RWPE2 (cell line): ENCODE measurements at regions not wholly inside any gene's neighbourhood (a gene's known extent, or its start where the extent isn't known, plus 50 kb on each side); places are given as distances from the start of the nearest gene placed in this dataset.

Experiments
- ATAC-seq: fragments of 200-7000 bp; cut with Tn5 transposase; 3 replicates; pipeline ENCODE4 v1.9.1; 2021; ENCODE audit warnings: low read depth
- DNase-seq: peaks from one replicate; pipeline ENCODE4 v3.0.0-alpha.2; 2020; ENCODE audit warnings: low spot score
- H3K27ac ChIP-seq: fragments of 450-650 bp; 2 replicates; pipeline ENCODE4 v1.5.1; 2017; ENCODE audit warnings: mild to moderate bottlenecking; ENCODE audit not compliant: poor library complexity, severe bottlenecking
- H3K27me3 ChIP-seq: fragments of 250-450 bp; sonication (Bioruptor Pico); 2 replicates; pipeline ENCODE4 v1.5.1; 2021; ENCODE audit warnings: mild to moderate bottlenecking, moderate library complexity; ENCODE audit not compliant: insufficient read depth, poor library complexity, severe bottlenecking
- H3K36me3 ChIP-seq: fragments of 250-450 bp; sonication (Bioruptor Pico); 2 replicates; pipeline ENCODE4 v1.5.1; 2020; ENCODE audit warnings: low read depth, mild to moderate bottlenecking, moderate library complexity
- H3K4me1 ChIP-seq: fragments of 250-450 bp; sonication (Bioruptor Pico); 2 replicates; pipeline ENCODE4 v1.5.1; 2021; ENCODE audit warnings: mild to moderate bottlenecking, moderate library complexity; ENCODE audit not compliant: insufficient read depth, poor library complexity, severe bottlenecking
- H3K4me3 ChIP-seq: fragments of 250-450 bp; sonication (Bioruptor Pico); 2 replicates; pipeline ENCODE4 v1.5.1; 2021; ENCODE audit warnings: mild to moderate bottlenecking, moderate library complexity; ENCODE audit not compliant: severe bottlenecking
- H3K9me3 ChIP-seq: fragments of 250-450 bp; sonication (Bioruptor Pico); 2 replicates; pipeline ENCODE4 v1.5.1; 2021; ENCODE audit warnings: mild to moderate bottlenecking, moderate library complexity; ENCODE audit not compliant: severe bottlenecking
- TF ChIP-seq, protein P1 (sequence below): fragments of 450-650 bp; IDR thresholded peaks from one replicate; pipeline ENCODE4 v1.5.1; 2017; ENCODE audit warnings: mild to moderate bottlenecking, moderate library complexity; ENCODE audit not compliant: poor library complexity, severe bottlenecking

GRCh38 chr3:102269406-102269805, 165.4 kb upstream of the ZPLD1 start:
- Histone ChIP-seq H3K27ac (no peak overlapping the region), H3K4me3 (no peak overlapping the region), H3K36me3 (no peaks in the 10 kb centered on the region), H3K9me3 (no peaks in the 10 kb centered on the region), H3K4me1 (no peaks in the 10 kb centered on the region), H3K27me3 (no peaks in the 10 kb centered on the region)
- DNase-seq (no peak), ATAC-seq (no peak)
- TF ChIP-seq, protein P1, sequence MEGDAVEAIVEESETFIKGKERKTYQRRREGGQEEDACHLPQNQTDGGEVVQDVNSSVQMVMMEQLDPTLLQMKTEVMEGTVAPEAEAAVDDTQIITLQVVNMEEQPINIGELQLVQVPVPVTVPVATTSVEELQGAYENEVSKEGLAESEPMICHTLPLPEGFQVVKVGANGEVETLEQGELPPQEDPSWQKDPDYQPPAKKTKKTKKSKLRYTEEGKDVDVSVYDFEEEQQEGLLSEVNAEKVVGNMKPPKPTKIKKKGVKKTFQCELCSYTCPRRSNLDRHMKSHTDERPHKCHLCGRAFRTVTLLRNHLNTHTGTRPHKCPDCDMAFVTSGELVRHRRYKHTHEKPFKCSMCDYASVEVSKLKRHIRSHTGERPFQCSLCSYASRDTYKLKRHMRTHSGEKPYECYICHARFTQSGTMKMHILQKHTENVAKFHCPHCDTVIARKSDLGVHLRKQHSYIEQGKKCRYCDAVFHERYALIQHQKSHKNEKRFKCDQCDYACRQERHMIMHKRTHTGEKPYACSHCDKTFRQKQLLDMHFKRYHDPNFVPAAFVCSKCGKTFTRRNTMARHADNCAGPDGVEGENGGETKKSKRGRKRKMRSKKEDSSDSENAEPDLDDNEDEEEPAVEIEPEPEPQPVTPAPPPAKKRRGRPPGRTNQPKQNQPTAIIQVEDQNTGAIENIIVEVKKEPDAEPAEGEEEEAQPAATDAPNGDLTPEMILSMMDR = no peak

- Histone ChIP-seq H3K27me3 (no peaks in the 10 kb centered on the region), H3K27ac (no peak overlapping the region), H3K36me3 (no peaks in the 10 kb centered on the region), H3K4me3 (no peak overlapping the region), H3K9me3 (no peaks in the 10 kb centered on the region), H3K4me1 (no peaks in the 10 kb centered on the region)
- ATAC-seq (no peak), DNase-seq (no peak)
- TF ChIP-seq, protein P1 = no peak
Observed at GRCh38 chr3:102290241-102290640, 144.6 kb upstream of the ZPLD1 start.

DNA sequence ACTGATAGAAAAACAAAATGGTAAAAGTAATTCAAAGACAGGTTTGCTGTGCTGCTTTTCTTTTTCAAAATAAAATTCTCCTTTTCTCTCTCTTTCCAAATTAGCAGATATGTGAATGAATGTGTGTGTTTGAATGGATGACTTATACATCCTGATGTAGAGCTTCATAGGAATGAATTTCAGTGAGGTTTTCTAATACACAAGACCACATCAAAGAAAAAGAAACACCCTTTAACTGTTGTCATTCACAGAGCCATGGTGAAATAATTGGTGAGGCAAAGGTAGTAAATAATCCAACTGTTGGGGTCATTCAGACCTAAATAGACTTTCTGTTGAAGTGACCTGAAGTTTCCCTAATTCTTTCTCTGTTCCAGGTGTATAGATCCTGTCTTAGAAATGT, 139.1 kb upstream of the ZPLD1 start:
- TF ChIP-seq, protein P1 = no peak
- Histone ChIP-seq H3K36me3 (no peaks in the 10 kb centered on the region), H3K4me1 (peaks cover 27% of the 10 kb centered on the region), H3K4me3 (no peak overlapping the region), H3K27me3 (no peaks in the 10 kb centered on the region), H3K27ac (no peak overlapping the region), H3K9me3 (no peaks in the 10 kb centered on the region)
- DNase-seq (no peak), ATAC-seq (no peak)

- Histone ChIP-seq H3K36me3 (no peaks in the 10 kb centered on the region), H3K27ac (no peak overlapping the region), H3K9me3 (no peaks in the 10 kb centered on the region), H3K4me1 (peaks cover 30% of the 10 kb centered on the region), H3K4me3 (no peak overlapping the region), H3K27me3 (no peaks in the 10 kb centered on the region)
- DNase-seq = no peak
- TF ChIP-seq, protein P1 = no peak
- no peak for ATAC-seq
Observed at GRCh38 chr3:102297072-102297658, 137.7 kb upstream of the ZPLD1 start.

GRCh38 chr3:102299125-102299877, 135.5 kb upstream of the ZPLD1 start:
- H3K27me3 ChIP-seq = no peaks in the 10 kb centered on the region
- H3K27ac ChIP-seq = peak overlapping the region; percentile 91
- H3K9me3 ChIP-seq = no peaks in the 10 kb centered on the region
- ATAC-seq = peak; percentile 89
- peak; percentile 76 for DNase-seq
- no peak overlapping the region for H3K4me3 ChIP-seq
- TF ChIP-seq, protein P1 = no peak
- no peaks in the 10 kb centered on the region for H3K36me3 ChIP-seq
- peaks cover 30% of the 10 kb centered on the region for H3K4me1 ChIP-seq
